Limb (tissue), 2 donors: ENCODE measurements at regions not wholly inside any gene's neighbourhood (a gene's known extent, or its start where the extent isn't known, plus 50 kb on each side); places are given as distances from the start of the nearest gene placed in this dataset.
"Not testable (repeated sequence)": the region's sequence is repeated elsewhere in the genome, so short reads cannot be mapped to it uniquely, and the experiment has no call there.

Source experiments
- DNase-seq, 2 donors: peaks; one replicate each; pipeline ENCODE4 v3.0.0-alpha.2; 2016; ENCODE audit errors: extremely low spot score in 2 of 2

- no peak for DNase-seq
Measured at GRCh38 chr7:149606826-149607225, 109.2 kb upstream of the ZNF746 start.

GRCh38 chr7:149605696-149606095, 108.1 kb upstream of the ZNF746 start:
- no peak for DNase-seq

GRCh38 chr7:149604521-149604920, 106.9 kb upstream of the ZNF746 start:
- no peak for DNase-seq

- not testable (repeated sequence) for DNase-seq
Measured at GRCh38 chr7:149600669-149601330, 103.2 kb upstream of the ZNF746 start.

- DNase-seq: no peak
Measured at GRCh38 chr7:149599636-149600206, 102.1 kb upstream of the ZNF746 start.

GRCh38 chr7:149598721-149599308, 101.2 kb upstream of the ZNF746 start:
- no peak for DNase-seq

- not testable (repeated sequence) for DNase-seq
Measured at GRCh38 chr7:149597789-149598188, 100.2 kb upstream of the ZNF746 start.

GRCh38 chr7:149595541-149595940, 97.9 kb upstream of the ZNF746 start:
- DNase-seq: no peak

GRCh38 chr7:149595078-149595477, 97.5 kb upstream of the ZNF746 start:
- DNase-seq: no peak

- no peak for DNase-seq
Measured at GRCh38 chr7:149588930-149589329, 91.3 kb upstream of the ZNF746 start.

GRCh38 chr7:149586646-149587645, 89.3 kb upstream of the ZNF746 start:
- DNase-seq: no peak

- DNase-seq: no peak
Measured at GRCh38 chr7:149584530-149584929, 86.9 kb upstream of the ZNF746 start.

- DNase-seq: no peak
Measured at GRCh38 chr7:149584009-149584408, 86.4 kb upstream of the ZNF746 start.

- no peak for DNase-seq
Measured at GRCh38 chr7:149580328-149580727, 82.7 kb upstream of the ZNF746 start.

- not testable (repeated sequence) for DNase-seq
Measured at GRCh38 chr7:149579365-149579764, 81.8 kb upstream of the ZNF746 start.

GRCh38 chr7:149574428-149574827, 76.8 kb upstream of the ZNF746 start:
- not testable (repeated sequence) for DNase-seq

GRCh38 chr7:149573519-149573918, 75.9 kb upstream of the ZNF746 start:
- DNase-seq: no peak

- DNase-seq: not testable (repeated sequence)
Measured at GRCh38 chr7:149572920-149573319, 75.3 kb upstream of the ZNF746 start.

- no peak for DNase-seq
Measured at GRCh38 chr7:149570784-149571183, 73.2 kb upstream of the ZNF746 start.

- no peak for DNase-seq
Measured at GRCh38 chr7:149569726-149570422, 72.3 kb upstream of the ZNF746 start.
